IPS-15b (cell line): ENCODE measurements at regions not wholly inside any gene's neighbourhood (a gene's known extent, or its start where the extent isn't known, plus 50 kb on each side); places are given as distances from the start of the nearest gene placed in this dataset.

Experiments used
- H3K27me3 ChIP-seq: one replicate; pipeline ENCODE4 v1.6.1; 2013; ENCODE audit warnings: low read length; ENCODE audit not compliant: control insufficient read depth, insufficient read depth
- H3K36me3 ChIP-seq: one replicate; pipeline ENCODE4 v1.6.1; 2013; ENCODE audit warnings: low read length; ENCODE audit not compliant: control insufficient read depth, insufficient read depth
- H3K4me1 ChIP-seq: one replicate; pipeline ENCODE4 v1.6.1; 2013; ENCODE audit warnings: mild to moderate bottlenecking, low read length; ENCODE audit not compliant: control insufficient read depth, insufficient read depth
- H3K4me3 ChIP-seq: one replicate; pipeline ENCODE4 v1.5.1; 2013; ENCODE audit warnings: low read depth, low read length
- H3K9ac ChIP-seq: one replicate; pipeline ENCODE4 v1.6.1; 2013; ENCODE audit warnings: low read depth, mild to moderate bottlenecking, low read length
- H3K9me3 ChIP-seq: one replicate; pipeline ENCODE4 v1.6.1; 2013; ENCODE audit warnings: mild to moderate bottlenecking, low read length; ENCODE audit not compliant: control insufficient read depth, insufficient read depth

GRCh38 chr12:67512061-67512460 is 136.5 kb upstream of the DYRK2 start:
- H3K4me3 ChIP-seq = no peak overlapping the region
- H3K27me3 ChIP-seq = no peaks in the 10 kb centered on the region
- H3K9ac ChIP-seq = no peak overlapping the region
- no peaks in the 10 kb centered on the region for H3K36me3 ChIP-seq
- H3K9me3 ChIP-seq = no peaks in the 10 kb centered on the region
- peaks cover 7% of the 10 kb centered on the region for H3K4me1 ChIP-seq

DNA sequence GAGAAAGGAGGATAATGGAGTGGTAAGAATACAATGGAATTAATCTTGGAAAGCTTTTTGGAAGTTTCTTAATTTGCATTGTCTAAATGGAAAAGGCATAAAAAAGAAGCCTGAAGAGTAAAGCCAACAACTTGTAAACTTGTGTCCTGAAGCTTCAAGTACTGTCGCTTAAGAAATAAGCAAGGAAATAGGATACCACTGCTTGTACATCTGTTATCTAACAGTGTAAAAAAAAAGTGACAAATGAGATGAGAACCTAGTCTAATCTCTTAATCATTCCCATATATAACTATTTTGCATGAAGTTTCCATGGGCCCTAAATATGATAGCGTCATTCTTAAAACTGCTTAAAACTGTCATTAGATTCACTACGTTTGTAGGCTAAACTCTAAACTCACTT is 134.0 kb upstream of the DYRK2 start:
- Histone ChIP-seq H3K4me3 (no peak overlapping the region), H3K36me3 (no peaks in the 10 kb centered on the region), H3K27me3 (no peaks in the 10 kb centered on the region), H3K9ac (no peak overlapping the region), H3K4me1 (peaks cover 11% of the 10 kb centered on the region), H3K9me3 (no peaks in the 10 kb centered on the region)

DNA sequence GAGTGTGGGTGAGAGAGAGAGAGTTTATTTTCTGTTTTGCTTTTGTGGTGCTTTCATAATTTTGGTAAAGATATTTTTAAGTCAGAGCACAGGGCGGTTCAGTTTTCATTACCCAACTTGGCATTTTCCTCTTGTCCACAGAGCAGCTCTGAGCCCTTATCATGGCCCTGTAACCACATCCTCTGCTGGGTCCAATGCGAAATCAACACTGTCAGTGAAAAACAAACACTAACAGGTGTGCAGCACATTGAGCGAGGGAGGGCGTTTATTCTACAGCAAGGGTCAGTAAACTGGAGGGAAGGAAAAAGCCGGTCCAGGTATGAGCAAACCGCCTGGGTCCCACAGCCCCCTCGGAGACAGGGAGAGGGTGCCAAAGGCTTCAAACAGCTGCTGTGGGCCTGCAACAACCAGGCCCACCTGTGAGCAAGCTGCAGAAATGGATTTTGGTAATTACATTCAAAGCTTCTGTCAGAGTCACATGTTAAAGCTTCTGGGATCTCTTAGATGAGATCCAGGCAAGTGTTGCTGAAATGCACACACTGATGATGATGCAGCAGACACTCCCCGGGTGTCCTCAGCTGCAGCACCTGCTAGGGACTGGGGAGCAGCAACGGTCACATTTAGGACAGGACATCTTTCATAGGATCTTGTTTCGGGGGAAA is 132.7 kb upstream of the DYRK2 start:
- H3K36me3 ChIP-seq = no peaks in the 10 kb centered on the region
- H3K27me3 ChIP-seq = no peaks in the 10 kb centered on the region
- no peak overlapping the region for H3K9ac ChIP-seq
- no peaks in the 10 kb centered on the region for H3K9me3 ChIP-seq
- peaks cover 19% of the 10 kb centered on the region for H3K4me1 ChIP-seq
- H3K4me3 ChIP-seq = no peak overlapping the region

DNA sequence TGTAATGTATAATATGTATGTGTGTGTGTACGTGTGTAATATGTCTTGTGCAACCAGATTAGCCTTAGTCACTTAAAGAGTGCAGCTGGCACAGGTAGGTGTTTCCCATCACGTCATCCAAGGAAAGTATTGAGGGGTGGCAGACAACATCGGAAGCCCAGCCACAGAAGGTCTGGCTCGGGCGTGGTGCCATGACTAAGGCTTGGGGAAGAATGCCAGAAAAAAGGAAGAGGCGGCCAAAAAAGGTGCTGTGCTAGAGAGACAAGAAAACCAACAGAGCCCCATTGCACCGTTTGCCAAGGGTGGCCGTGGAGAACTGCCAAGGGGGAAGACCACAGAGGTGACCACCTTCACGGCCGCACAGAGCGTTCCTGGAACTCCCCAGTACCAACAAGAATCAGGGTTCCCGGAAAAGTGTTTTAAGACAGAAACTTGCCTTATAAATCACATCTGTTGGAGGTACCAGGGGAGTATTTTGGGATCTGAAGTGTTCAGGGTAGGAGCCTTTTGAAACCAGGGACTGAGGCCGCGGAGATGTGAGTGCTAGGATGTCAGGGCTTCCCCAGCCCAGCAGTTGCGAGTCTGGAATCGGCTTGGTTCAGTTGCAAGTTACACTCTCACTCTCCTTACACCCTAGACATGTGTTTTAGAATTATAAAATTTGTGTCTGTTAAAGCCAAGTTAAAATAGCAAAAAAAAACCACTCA is 131.2 kb upstream of the DYRK2 start:
- Histone ChIP-seq H3K4me1 (peaks cover 22% of the 10 kb centered on the region), H3K27me3 (no peaks in the 10 kb centered on the region), H3K9ac (no peak overlapping the region), H3K4me3 (no peak overlapping the region), H3K36me3 (no peaks in the 10 kb centered on the region), H3K9me3 (no peaks in the 10 kb centered on the region)

- Histone ChIP-seq H3K9me3 (no peaks in the 10 kb centered on the region), H3K4me3 (no peak overlapping the region), H3K4me1 (peaks cover 23% of the 10 kb centered on the region), H3K9ac (no peak overlapping the region), H3K27me3 (no peaks in the 10 kb centered on the region), H3K36me3 (no peaks in the 10 kb centered on the region)
Measured at GRCh38 chr12:67519484-67520433, 128.8 kb upstream of the DYRK2 start.

DNA sequence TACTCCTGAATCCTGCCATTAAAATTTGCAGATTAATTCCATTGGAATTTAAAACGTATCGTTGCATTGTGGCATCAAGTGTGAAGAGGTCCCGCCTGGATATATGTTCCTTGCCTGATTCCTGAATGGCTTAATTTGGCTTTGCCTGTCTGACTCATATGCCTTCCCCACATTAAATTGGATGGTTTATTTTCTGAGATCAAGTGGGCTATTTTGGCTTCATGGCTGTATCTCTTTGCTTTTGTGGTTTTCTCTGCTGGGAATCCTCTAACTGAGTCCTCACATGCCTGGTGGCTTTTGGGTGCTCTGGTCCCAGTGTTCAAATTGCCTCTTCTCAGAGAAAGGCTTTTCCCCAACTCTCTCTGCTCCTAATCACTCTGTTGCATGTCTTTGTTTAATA is 127.9 kb upstream of the DYRK2 start:
- Histone ChIP-seq H3K4me1 (peaks cover 25% of the 10 kb centered on the region), H3K4me3 (no peak overlapping the region), H3K9me3 (no peaks in the 10 kb centered on the region), H3K9ac (no peak overlapping the region), H3K36me3 (no peaks in the 10 kb centered on the region), H3K27me3 (no peaks in the 10 kb centered on the region)

GRCh38 chr12:67522222-67522621 is 126.3 kb upstream of the DYRK2 start:
- H3K4me3 ChIP-seq = no peak overlapping the region
- H3K9me3 ChIP-seq = no peaks in the 10 kb centered on the region
- H3K9ac ChIP-seq = no peak overlapping the region
- H3K27me3 ChIP-seq = no peaks in the 10 kb centered on the region
- peaks cover 32% of the 10 kb centered on the region for H3K4me1 ChIP-seq
- no peaks in the 10 kb centered on the region for H3K36me3 ChIP-seq

GRCh38 chr12:67523538-67523937 is 125.0 kb upstream of the DYRK2 start:
- Histone ChIP-seq H3K4me1 (peaks cover 32% of the 10 kb centered on the region), H3K9me3 (no peaks in the 10 kb centered on the region), H3K36me3 (no peaks in the 10 kb centered on the region), H3K9ac (no peak overlapping the region), H3K27me3 (no peaks in the 10 kb centered on the region), H3K4me3 (no peak overlapping the region)

- no peaks in the 10 kb centered on the region for H3K36me3 ChIP-seq
- H3K4me3 ChIP-seq = no peak overlapping the region
- H3K4me1 ChIP-seq = peaks cover 24% of the 10 kb centered on the region
- H3K27me3 ChIP-seq = no peaks in the 10 kb centered on the region
- H3K9me3 ChIP-seq = no peaks in the 10 kb centered on the region
- H3K9ac ChIP-seq = no peak overlapping the region
Measured at GRCh38 chr12:67524861-67525616, 123.5 kb upstream of the DYRK2 start.

GRCh38 chr12:67525617-67525884 is 123.0 kb upstream of the DYRK2 start:
- no peak overlapping the region for H3K9ac ChIP-seq
- no peaks in the 10 kb centered on the region for H3K36me3 ChIP-seq
- no peaks in the 10 kb centered on the region for H3K9me3 ChIP-seq
- H3K4me1 ChIP-seq = peaks cover 20% of the 10 kb centered on the region
- no peak overlapping the region for H3K4me3 ChIP-seq
- H3K27me3 ChIP-seq = no peaks in the 10 kb centered on the region

GRCh38 chr12:67526129-67526528 is 122.4 kb upstream of the DYRK2 start:
- peaks cover 15% of the 10 kb centered on the region for H3K4me1 ChIP-seq
- no peaks in the 10 kb centered on the region for H3K36me3 ChIP-seq
- H3K27me3 ChIP-seq = no peaks in the 10 kb centered on the region
- H3K4me3 ChIP-seq = no peak overlapping the region
- H3K9me3 ChIP-seq = no peaks in the 10 kb centered on the region
- no peak overlapping the region for H3K9ac ChIP-seq
